Stimulated activated CD8-positive, alpha-beta memory T cell treated with anti-CD3 and anti-CD28 coated beads, Interleukin-7, amount 100 ng/mL, for 48 hours (primary cell): ENCODE measurements at regions not wholly inside any gene's neighbourhood (a gene's known extent, or its start where the extent isn't known, plus 50 kb on each side); places are given as distances from the start of the nearest gene placed in this dataset.
"Not testable (repeated sequence)": the region's sequence is repeated elsewhere in the genome, so short reads cannot be mapped to it uniquely, and the experiment has no call there.

ENCODE experiments used
- DNase-seq, 2 donors: peaks; one replicate each; pipeline ENCODE4 v3.0.0-alpha.2; 2020; ENCODE audit warnings: low read depth in 1 of 2; ENCODE audit errors: extremely low read depth in 1 of 2

DNA sequence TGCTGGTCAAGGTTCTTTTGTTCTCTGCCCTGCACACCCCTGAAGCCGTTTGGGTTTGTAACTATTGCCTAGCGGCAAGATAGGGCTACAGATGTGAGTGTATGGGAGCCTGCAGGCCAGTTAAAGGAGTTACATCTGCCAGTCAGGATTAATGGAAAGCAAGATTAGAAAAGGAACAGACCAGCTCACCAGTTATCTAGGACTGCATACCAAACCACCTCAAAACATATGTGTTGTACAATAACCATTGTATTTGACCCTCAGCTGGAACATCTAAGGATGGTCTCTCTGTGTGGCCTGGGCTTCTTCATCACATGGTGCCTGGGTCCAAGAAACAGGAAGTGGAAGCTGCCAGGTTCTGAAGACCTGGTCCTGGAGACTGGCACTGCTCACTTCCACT is 52.5 kb upstream of the FBXO28 start:
- no peak for DNase-seq

DNA sequence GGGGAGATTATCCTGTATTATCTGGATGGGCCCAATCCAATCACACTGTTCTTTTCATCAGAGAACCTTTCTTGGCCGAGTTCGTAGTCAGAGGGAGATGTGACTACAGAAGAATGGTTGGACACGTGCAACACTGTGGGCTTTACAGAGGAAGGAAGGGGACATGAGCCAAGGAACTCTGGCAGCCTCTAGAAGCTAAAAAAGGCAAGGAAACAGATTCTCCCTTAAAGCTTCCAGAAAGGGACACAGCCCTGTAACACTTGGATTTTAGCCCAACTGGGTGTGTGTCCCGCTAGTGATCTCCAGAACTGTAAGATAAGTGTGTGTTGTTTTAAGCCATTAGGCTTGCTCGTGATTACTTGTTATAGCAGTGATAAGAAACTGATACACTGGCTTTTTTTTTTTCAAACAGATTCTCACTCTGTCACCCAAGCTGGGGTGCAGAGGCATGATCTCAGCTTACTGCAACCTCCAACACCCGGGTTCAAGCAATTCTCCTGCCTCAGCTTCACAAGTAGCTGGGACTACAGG is 53.9 kb upstream of the FBXO28 start:
- no peak for DNase-seq

DNA sequence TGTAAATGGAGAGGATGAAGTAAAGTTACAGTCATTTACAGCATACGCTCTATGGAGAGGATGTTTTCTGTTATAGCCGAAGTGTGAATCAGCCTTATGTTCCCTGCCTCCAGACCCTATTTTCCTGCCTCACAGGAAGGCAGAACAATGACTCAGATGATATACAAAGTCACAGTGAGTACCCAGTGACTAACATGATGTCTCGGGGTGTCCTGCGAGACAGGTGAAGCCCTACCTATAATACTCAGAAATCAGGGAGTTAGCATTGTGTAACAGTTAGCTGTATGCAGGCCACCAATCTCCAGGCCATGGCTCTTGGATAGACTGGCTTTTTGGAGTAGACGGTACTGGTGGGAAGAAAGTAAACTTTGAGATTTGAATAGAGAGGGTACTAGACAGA is 55.6 kb upstream of the FBXO28 start:
- DNase-seq, result no peak

DNA sequence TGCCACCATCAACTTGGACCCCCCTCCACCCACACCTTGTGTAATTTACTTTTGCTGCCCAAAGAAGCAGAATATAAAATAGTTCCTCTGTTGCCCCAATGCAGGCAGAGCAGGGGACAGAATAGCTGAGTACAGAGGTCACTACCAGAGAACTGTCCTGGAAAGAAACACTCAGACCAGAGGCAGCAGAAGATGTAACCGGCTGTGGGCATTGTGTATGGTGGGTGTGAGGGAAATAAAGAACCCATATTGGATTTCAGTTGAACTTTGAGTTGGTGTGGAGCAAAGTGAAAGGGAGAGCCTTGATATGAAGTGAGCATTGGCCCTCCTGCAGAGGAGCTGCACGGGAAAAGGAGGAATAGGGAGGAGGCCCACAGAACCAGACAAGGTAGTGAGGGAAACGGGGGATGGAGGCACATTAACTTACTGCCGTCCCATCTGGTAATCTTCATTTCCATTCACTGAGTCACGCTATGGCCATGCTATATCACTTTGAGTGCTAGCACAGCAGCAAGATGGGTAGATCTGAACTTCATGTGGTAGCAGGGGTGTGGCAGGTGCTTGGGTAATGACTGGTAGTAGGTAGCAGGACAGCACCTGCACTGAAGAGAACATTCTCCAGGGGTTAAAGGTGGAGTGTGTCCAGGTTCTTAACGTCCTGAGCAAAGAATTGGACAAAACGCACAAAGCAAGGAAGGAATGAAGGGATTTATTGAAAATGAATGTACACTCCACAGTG is 56.3 kb upstream of the FBXO28 start:
- DNase-seq, result no peak

DNA sequence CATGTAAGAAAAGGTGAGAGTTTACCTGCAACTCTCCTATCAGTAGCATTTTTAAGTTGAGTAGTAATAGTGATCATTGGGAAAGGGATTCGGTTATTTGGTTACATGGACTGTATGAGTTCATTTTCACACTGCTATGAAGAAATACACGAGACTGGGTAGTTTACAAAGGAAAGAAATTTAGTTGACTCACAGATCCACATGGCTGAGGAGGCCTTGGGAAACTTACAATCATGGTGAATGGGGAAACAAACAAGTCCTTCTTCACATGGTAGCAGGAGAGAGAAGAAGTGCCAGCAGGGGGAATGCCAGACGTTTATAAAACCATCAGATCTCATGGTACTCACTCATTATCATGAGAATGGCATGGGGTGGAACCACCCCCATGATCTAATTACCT is 59.3 kb upstream of the FBXO28 start:
- no peak for DNase-seq

DNA sequence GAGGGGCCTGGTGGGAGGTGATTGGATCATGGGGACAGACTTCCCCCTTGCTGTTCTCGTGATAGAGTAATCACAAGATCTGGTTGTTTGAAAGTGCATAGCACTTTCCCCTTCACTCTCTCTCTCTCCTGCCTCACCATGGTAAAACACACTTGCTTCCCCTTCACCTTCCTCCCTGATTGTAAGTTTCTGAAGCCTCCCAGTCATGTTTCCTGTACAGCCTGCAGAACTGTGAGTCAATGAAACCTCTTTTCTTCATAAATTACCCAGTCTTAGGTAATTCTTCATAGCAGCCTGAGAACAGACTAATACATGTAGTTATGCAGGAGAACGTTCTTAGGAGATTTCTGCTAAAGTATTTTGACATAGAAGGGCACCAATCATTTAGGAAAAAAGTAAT is 59.9 kb upstream of the FBXO28 start:
- DNase-seq, result no peak

DNA sequence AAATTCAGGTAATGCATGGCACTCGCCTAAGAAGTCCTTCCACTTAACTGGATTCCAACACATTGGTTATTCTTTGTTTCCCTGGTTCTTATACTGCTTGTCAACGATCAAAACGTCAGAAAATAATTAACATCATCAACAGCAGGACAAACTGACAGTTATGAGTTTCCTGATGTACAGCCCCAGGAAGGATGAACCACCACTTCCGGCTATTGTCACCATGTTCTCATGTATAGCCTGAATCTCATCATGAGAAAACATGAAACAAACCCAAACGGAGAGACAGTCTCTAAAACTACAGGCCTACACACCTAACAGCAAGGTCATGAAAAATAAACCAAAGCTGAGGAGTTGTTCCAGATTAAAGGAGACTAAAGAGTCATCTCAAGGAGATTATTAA is 60.5 kb upstream of the FBXO28 start:
- DNase-seq, result no peak

DNA sequence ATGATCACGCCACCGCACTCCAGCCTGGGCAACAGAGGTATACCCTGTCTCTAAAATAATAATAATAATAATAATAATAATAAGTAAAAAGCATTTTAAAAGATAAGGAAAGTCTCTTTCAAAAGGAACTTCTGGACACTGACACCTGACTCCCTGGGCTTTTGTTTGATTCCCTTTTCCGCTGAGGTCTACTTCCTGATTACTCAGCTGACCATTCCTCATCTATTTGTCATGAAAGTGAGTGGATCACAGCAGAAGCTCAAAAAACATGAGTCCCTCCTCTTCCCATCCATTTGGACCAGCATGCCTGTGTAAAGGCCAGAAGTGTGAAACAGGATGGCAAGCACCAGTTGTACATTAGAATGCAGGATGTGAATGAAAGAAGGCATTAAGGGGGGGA is 61.1 kb upstream of the FBXO28 start:
- no peak for DNase-seq

DNA sequence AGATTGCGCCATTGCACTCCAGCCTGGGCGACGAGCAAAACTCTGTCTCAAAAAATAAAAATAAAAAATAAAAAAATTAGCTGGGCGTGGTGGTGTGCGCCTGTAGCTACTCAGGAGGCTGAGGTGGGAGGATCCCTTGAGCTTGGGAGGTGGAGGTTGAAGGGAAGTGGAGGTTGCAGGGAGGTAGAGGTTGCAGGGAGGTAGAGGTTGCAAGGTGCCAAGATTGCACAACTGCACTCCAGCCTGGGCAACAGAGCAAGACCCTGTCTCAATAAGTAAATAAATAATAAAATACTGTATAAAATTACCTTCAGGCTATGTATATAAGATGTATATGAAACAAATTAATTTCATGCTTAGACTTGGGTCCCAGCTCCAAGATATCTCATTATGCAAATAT is 62.1 kb upstream of the FBXO28 start:
- not testable (repeated sequence) for DNase-seq

DNA sequence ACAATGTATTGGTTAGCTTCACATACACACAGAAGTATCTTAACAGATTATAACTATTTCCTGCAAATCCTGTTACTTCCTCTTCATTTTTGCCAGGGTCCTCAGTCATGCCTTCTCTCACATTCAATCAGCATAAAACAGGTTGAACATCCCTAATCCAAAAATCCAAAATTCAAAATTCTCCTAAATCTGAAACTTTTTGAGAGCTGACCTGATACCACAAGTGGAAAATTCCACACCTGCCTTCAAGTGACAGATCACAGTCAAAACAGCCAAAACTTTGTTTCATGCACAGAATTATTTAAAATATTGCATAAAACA is 62.9 kb upstream of the FBXO28 start:
- no peak for DNase-seq

DNA sequence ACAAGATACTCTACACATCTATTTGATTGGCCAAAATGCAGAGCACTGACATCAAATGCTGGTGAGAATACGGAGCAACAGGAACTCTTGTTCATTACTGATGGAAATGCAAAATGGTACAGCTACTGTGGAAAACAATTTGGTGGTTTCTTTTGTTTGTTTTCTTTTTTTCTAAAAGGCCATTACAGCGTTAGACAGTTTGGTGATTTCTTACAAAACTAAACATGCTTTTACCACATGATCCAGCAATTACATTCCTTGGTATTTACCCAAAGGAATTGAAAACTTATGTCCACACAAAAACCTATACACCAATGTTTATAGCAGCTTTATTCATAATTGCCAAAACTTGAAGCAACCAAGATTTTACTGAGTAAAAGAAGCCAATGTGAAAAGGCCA is 66.4 kb upstream of the FBXO28 start:
- no peak for DNase-seq

DNA sequence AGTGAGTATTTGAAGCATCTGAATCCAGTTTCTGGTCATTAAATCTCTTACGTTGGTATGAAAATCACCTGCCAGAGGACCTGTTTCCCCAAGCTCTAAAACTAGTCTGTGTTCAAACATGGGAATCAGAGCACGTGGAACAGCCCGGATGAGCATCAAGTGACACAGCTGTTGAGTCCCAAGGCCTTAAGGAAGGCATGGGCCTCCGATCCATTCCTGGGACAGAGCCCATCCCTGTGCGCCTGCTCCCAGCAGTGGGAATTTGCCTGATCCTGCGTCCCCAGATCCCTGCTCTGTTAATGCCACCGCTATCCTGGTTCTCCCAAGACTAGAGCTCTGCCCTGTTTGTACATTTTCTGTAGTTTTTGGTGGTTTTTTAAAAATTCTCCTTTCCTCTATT is 68.4 kb upstream of the FBXO28 start:
- no peak for DNase-seq

DNA sequence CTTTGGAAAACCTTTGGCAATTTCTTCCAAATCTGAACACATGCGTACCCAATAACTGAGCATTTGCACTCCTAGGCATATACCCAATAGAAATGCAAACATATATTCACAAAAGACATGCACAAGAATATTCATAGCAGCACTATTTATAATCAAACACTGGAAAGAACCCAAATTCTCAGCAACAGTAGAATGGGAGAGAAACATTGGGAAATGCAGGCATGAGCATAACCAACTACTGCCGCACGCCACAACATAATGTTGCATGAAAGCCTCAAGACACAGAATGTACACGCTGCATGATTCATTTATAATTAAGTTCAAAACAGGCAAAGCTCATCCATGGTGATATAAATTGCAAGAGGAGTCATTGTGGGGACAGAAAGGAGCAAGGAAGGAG is 69.5 kb upstream of the FBXO28 start:
- no peak for DNase-seq

DNA sequence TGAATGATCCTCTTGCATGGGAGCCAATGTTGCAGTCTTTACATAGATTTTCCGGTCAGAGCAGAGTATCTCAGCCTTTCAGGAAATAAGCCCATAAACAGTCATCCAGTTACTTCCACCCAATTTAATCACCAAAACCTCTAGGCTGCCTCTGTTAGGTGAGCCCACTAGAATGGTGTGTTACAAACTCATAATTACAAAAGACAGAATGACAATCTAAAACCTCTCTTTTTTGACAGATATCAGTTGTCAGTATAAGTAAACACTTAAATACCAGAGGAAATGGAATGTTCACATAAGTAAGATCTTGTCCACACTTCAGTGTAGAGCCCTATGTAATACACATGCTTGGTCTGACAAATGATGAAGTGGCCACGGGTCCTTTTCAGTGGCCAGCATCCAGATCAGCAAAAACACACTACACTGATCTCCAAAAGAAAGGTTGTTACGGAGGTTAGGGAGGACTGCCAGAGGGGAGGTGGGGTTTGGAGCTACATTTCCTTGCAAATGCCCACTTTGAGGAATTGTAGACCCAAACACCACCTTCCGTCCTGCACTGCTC is 71.3 kb upstream of the FBXO28 start:
- DNase-seq, result no peak

DNA sequence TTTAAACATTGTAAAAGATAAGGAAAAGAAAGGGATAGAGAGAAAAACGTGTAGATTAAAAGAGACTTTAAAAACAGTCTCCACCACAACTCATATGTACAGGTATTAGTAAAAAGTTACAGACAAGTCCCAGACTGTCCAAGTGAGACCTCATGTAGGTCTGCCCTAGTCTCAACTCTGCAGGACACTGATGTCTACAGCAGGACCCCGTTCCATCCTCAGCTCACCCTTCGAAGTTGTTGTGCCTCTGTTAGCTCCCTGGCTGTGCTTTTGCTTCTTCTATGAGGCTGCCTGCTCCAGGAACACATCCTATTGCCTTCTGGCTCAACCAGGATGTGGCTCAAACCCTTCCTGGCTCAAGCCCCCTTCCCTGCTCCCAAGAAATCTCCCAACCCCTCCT is 72.9 kb upstream of the FBXO28 start:
- no peak for DNase-seq

DNA sequence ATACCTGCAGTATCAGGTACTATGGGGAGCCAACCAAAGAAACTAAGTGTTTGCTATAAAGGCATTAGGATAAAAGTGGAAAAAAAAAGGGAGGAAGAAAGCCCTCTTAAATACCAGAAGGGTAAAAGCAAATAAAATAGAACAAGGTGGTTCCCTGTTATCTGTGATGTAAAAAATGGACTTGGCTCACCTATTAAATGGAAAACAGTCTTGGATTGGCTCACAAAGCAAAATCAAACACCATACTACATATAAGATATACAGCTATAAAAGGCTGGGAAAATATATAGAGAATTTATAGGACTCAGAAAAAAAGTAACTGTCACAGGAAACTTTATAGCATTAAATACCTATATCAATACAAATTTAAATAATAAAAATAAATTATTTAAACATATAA is 73.5 kb upstream of the FBXO28 start:
- DNase-seq, result not testable (repeated sequence)

DNA sequence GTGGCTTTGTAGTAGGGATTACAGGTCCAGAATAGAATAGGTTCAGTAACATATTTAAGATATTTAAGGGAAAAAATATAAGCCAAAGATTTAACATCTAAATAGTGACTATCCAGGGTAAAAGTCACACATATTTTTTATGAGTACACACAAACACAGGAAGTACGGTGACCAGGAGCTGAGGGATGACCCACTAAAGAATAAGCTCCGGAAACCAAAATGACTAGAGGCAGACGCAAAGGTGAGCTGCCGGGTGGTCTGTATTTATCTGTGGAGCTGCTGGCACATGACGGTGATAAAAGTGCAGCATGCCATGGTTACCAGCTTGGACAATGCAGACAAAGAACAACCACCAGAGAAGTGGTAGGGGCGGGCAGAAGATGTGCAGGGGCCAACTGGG is 73.9 kb upstream of the FBXO28 start:
- DNase-seq, result not testable (repeated sequence)

DNA sequence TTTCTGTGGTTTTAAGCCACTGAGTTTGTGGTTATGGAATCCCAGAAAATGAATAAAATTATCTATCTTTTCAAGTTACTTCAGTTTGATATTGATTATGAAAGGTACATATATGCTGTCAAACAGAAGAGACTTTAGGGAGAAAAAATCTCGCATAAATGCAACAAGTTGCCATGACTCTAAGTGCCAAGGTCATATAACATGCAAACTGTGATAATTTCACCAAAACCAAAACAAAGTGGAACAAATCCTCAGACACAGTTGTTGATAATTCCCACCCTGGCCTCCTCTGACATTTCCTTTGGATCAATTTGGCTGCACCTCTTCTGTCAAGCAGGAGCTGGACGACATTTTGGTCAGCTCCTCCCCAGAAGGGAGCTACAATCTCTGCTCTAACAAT is 75.1 kb upstream of the FBXO28 start:
- not testable (repeated sequence) for DNase-seq

DNA sequence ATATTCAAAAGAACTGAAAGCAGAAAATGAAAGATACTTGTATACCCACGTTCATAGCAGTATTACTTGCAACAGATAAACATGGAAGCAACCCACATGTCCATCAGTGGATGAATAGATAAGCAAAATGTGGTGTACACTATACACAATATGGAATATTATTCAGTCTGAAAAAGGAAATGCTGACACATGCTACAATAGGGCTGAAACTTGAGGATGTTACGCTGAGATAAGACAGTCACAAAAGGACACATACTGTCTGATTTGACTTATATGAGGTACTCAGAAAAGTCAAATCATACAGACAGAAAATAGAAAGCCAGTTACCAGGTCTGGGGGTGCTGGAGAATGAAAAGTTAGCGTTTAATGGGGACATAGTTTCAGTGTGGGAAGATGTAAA is 76.5 kb upstream of the FBXO28 start:
- not testable (repeated sequence) for DNase-seq

DNA sequence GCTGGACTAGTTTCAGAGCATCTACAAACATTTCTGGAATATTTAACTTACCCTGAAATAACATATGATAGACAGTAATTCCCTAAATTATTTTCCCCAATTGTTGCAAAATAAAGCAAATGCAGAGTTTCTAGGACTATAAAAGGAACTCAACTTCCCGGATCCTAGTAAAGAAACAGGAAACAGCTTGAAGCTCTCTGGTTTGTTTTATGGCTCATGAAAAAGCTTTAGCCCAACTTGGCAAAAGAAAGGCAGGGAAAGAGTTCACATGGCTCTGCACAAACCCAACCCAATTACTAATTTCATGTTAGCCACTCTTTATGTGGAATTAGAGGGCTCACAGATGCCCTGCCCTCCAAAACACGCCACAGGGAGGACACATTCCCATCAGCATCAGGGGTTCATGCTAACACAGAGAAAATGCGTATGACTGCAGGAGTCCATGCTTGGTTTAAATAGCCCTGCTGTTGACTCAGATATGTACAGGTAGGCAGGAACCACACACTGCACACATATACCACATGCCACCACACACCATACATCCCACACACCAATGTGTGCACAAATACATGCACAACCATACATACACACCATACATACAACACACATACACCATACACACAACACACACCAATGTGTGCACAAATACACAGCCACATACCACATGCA is 81.2 kb upstream of the FBXO28 start:
- not testable (repeated sequence) for DNase-seq

DNA sequence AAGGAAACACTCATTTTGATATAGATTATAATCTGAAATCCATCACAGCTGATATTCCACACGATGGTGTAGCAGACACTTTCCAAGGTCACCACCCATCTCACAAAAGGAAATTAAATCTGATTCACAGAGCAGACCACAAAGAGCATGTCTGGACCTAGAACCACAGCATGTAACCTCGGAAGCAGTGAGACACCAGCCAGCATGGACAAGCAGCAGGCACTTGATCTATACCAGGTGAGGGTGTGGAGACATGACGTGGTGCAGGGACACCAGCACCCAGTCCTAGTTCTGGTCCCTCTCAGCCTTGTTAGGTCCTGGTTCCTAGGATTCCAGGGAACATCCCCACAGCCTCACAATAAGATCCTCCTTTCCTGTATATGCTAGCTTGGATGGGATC is 81.9 kb upstream of the FBXO28 start:
- not testable (repeated sequence) for DNase-seq

DNA sequence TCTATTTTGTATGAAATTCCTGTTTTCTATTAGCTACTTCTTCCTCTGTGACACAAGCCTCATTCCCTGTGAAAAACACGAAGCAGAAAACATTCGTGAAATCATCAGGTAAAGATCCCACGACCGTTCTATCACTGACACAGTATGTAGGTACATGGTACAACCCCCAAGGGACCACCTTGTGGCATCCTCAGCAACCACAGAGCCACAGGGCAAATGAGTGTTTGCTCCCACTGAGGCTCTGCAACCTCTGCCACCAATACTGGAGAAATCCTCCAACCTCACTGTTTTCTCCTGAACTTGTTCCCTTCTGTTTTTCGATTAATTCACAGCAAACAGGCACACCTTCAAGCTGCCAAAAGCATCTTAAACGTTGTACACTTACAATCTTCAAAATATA is 83.7 kb upstream of the FBXO28 start:
- not testable (repeated sequence) for DNase-seq
